ENCODE measurements at regions not wholly inside any gene's neighbourhood (a gene's known extent, or its start where the extent isn't known, plus 50 kb on each side); places are given as distances from the start of the nearest gene placed in this dataset.

DNA sequence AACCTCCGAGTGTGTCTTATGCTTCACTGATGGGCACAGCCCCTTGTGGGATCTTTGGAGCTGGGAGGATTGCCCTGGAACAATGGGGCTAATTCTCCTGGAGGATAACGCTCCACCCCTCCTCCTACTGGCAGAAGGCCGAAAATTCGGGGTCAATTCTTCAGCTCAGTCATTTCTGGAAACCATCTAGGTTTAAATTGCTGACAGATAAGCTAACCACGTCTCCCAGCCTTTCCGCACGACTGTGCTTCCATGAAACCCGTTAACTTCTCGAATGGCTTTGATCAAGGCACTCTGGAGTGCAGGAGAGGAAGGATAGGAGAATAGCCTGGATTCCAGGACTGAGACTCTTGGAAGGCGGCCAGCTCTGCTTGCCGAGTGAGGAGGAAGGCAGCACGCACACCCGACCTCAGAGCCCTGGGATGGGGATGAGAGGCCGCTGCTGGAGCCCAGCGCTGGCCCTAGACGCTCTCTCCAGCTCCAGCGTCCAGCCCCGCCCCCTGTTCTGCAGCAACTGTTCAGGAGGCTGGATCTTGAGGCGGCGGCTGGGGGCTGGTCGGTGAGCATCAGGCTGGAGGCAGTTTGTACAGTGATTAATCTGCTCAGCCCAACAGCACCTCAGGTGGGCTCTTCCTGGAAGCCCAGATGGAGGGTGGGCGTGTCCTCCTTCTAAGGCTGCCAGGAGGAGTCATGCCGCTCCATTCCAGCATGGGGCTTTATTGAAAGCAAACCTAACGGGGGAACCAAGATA, 176.7 kb upstream of the NCAM1 start:
- no peaks in the 10 kb centered on the region for H3K36me3 ChIP-seq
- peak; percentile 70 to 88 (median 86) for DNase-seq
- H3K27me3 ChIP-seq, result no peaks in the 10 kb centered on the region
- H3K9me3 ChIP-seq, result no peaks in the 10 kb centered on the region
- no peaks in the 10 kb centered on the region for H3K4me1 ChIP-seq (ENCODE audit: insufficient read depth)
- H3K27ac ChIP-seq, result no peak overlapping the region
- intact Hi-C loops (cut with DNase I), result no loop called here
- peak overlapping the region; percentile 17 for H3K4me3 ChIP-seq
- TF ChIP-seq EP300 (IDR thresholded peaks at IDR 0.05), result no peak
- TF ChIP-seq, protein P1, sequence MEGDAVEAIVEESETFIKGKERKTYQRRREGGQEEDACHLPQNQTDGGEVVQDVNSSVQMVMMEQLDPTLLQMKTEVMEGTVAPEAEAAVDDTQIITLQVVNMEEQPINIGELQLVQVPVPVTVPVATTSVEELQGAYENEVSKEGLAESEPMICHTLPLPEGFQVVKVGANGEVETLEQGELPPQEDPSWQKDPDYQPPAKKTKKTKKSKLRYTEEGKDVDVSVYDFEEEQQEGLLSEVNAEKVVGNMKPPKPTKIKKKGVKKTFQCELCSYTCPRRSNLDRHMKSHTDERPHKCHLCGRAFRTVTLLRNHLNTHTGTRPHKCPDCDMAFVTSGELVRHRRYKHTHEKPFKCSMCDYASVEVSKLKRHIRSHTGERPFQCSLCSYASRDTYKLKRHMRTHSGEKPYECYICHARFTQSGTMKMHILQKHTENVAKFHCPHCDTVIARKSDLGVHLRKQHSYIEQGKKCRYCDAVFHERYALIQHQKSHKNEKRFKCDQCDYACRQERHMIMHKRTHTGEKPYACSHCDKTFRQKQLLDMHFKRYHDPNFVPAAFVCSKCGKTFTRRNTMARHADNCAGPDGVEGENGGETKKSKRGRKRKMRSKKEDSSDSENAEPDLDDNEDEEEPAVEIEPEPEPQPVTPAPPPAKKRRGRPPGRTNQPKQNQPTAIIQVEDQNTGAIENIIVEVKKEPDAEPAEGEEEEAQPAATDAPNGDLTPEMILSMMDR (IDR thresholded peaks at IDR 0.05), result no peak
- WGBS, 3 donors, result 5 to 6% (median 5%) methylated on average over 21 to 24 of the region's 24 CpGs

DNA sequence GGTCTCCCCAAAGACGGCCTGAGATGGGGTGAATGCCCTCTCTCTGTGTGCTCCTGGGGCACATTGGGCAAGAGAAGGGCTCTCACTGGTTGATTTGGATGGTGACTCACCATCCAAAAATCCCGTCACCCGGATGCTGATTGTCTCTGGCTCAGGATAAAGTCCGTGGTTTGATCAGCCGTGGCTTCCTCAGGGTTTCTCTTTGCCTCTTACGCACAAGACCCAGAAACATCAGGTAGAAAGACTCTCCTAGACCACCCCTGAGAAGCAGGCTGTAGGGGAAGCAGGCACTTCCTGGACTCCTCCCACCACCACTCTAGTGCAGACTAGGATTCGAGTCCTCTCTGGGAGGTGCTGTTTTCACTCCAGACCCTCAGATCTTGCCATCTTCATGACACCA, 176.1 kb upstream of the NCAM1 start:
- intact Hi-C loops (cut with DNase I), result no loop called here
- TF ChIP-seq POLR2A (IDR thresholded peaks at IDR 0.05) (no peak), EP300 (IDR thresholded peaks at IDR 0.05) (no peak)
- TF ChIP-seq, protein P1 (IDR thresholded peaks at IDR 0.05), result no peak
- Histone ChIP-seq H3K27me3 (no peaks in the 10 kb centered on the region), H3K4me1 (ENCODE audit: insufficient read depth) (no peaks in the 10 kb centered on the region), H3K27ac (no peak overlapping the region), H3K36me3 (no peaks in the 10 kb centered on the region), H3K4me3 (peak overlapping the region; percentile 17), H3K9me3 (no peaks in the 10 kb centered on the region)
- WGBS, 3 donors, result 22 to 29% (median 24%) methylated on average over 7 of the region's 7 CpGs
- peak in 2 of 5 donors; percentile 35 to 40 for DNase-seq

DNA sequence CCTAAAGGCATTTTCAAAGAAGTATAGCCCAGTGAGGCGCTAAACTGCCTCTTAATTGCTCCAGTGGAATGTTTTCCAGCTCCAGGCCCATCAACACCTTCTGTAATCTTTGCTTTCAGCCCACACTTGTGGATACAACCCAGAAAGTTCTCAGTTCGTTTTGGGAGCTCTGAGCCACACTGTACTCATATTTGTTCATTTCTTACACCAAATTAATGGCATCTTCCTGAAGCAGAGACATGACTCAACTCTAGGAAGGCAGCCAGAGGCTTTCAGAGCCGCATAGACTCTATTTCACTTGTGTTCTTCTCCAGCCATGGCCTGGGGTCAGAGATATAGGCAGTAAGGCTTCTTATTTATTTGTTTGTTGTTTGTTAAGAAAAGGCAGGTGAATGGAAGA, 175.5 kb upstream of the NCAM1 start:
- Histone ChIP-seq H3K27ac (no peak overlapping the region), H3K27me3 (no peaks in the 10 kb centered on the region), H3K9me3 (no peaks in the 10 kb centered on the region), H3K4me1 (ENCODE audit: insufficient read depth) (no peaks in the 10 kb centered on the region), H3K36me3 (no peaks in the 10 kb centered on the region), H3K4me3 (no peak overlapping the region)
- DNase-seq, result peak in 1 of 5 donors; percentile 43
- TF ChIP-seq EP300 (IDR thresholded peaks at IDR 0.05) (no peak), POLR2A (IDR thresholded peaks at IDR 0.05) (no peak)
- TF ChIP-seq, protein P1 (IDR thresholded peaks at IDR 0.05), result no peak
- WGBS, 3 donors, result 19 to 35% (median 24%) methylated on average over 3 of the region's 3 CpGs
- intact Hi-C loops (cut with DNase I), result no loop called here

DNA sequence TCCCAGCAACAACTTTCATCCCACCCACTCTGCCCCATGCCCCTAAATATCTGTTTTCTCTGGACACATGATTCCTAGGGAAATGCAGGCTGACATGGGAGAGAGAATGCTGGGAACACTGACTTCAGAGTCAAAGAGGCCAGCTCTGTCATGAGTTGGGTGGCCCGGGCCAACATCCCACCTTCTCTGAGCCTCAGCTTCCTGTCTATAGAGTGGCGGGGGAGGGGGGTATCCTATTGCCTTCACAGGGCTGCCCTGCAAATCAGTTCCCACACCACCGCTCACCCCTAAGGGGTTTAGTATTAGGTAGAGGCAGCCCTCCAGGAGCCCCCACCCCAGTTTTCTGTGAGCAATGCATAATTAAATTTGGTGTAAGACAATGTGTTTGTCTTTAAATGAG, 175.0 kb upstream of the NCAM1 start:
- no peak overlapping the region for H3K4me3 ChIP-seq
- DNase-seq, result no peak
- H3K27me3 ChIP-seq, result no peaks in the 10 kb centered on the region
- TF ChIP-seq, protein P1 (IDR thresholded peaks at IDR 0.05), result no peak
- TF ChIP-seq EP300 (IDR thresholded peaks at IDR 0.05), result no peak
- no peak for TF ChIP-seq POLR2A (IDR thresholded peaks at IDR 0.05)
- H3K9me3 ChIP-seq, result no peaks in the 10 kb centered on the region
- H3K27ac ChIP-seq, result no peak overlapping the region
- WGBS, 3 donors, result 91 to 94% (median 93%) methylated on average over 3 of the region's 3 CpGs
- no peaks in the 10 kb centered on the region for H3K4me1 ChIP-seq (ENCODE audit: insufficient read depth)
- intact Hi-C loops (cut with DNase I), result no loop called here
- H3K36me3 ChIP-seq, result no peaks in the 10 kb centered on the region

Measured in ovary (tissue), 7 donors.